NCI-H2196 treated with DMSO at 0.1 percent for 48 hours (cell line): ENCODE measurements at regions not wholly inside any gene's neighbourhood (a gene's known extent, or its start where the extent isn't known, plus 50 kb on each side); places are given as distances from the start of the nearest gene placed in this dataset.

Experiments used
- DNase-seq: peaks from one replicate; lab custom pipeline; 2025; ENCODE audit not compliant: unreplicated experiment; lab: John Stamatoyannopoulos, UW

DNA sequence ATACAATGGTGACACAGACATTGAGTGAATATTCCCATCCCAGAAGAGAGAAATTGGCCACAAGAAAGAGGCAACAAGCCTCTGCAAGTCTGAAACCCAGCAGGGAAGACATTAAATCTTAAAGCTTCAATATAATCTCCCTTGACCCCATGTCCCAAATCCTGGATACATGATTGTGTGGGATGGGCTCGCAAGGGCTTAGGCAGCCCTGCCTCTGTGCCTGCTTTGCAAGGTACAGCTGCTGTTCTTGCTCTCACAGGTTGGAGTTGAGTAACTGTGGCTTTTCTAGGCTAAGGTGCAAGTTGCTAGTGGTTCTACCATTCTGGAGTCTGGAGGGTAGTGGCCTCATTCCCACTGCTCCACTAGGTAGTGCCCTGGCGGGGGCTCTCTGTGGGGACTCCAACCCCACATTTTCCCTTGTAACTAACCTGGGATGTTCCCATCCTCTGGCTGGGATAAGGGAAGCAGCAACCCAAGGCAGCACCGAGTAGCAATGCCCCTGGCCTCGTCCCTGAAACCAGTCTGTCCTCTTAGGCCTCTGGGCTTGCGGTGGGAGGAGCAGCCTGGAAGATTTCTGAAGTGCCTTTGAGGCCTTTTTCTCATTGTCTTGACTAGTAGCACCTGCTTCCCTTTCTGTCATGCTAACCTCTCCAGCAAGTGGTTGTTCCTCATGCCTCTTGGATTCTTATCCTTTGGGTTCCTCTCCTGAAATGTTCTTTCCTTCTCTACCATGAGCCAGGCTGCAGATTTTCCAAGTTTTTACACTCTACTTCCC lies 90.0 kb downstream of the FAM174B start:
- DNase-seq = no peak

DNA sequence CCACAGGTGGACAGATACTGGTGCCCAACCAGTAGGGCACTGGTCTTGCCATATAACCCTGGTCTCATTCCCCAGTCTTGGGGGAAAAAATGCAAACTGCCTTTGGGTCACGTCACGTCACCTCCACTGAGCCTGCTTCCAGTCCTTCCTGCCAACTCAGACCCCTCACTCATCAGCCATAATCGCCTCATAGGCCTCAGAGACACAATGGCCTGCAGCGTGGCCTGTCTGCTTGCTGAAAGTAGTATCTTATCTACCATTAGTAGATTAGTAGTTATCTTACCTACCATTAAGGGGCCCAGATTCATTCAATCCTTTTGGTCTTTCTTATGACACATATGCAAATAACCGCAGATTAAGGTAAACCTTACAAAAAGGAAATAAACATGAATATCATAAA lies 93.8 kb downstream of the FAM174B start:
- DNase-seq = no peak

GRCh38 chr15:92553317-92553716 lies 102.3 kb downstream of the FAM174B start:
- no peak for DNase-seq

DNA sequence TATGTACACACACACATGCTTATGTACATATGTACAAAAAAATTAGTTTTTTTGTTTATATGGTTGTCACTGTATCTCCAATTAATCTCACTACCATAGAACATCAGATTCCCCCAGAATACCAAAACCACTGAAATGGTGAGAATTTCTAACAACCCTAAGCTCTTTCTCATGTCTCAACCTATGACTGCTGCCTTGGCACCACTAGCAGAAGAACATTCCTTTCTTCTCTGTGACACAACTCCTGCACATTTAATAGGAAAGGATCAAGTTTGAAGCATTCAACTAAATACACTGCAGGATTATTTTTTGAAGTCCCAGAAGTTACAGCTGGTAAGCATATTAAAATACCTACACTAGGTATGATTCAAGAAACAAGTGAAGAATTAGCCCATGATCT lies 109.6 kb downstream of the FAM174B start:
- no peak for DNase-seq

GRCh38 chr15:92541291-92542200 lies 114.0 kb downstream of the FAM174B start:
- DNase-seq = no peak

GRCh38 chr15:92538115-92538514 lies 117.5 kb downstream of the FAM174B start:
- no peak for DNase-seq

GRCh38 chr15:92533298-92533697 lies 122.3 kb downstream of the FAM174B start:
- DNase-seq = no peak

DNA sequence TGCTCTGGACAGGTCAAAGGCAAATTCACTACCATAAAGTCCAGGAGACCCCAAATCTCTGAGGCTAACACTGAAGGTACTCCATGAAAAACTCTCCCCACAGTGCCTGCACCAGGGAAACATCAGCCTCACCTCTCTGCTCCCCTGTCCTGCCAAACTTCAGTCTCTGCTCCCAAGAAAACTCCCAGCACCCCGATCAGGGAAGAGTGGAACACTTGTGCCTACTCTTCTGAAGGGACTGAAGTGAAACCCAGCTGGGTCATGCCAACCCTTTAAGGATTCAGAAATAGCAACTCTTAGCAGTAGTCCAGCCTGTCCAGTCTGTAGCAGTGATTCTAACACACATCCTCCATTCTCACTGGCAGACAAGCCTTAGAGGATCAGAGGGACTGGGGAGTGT lies 124.2 kb downstream of the FAM174B start:
- DNase-seq = no peak

DNA sequence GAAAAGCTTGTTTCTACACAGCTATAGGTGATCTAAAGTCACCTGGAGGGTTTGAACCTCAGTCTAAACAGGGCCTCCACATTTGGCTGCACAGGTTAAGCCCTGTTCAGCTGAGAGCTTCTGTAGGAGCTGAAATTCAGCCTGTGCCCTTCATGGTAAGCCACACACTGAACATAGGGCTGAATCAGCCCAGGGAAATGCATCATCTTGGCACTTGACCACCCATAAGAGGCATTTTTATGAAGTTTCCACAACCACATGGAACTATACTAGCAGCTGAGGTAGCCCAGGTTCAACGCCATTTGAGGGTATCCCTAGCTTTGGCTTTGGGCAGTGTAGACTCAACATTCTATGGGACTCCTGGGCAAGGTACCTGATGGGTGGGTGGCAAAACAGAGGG lies 126.8 kb downstream of the FAM174B start:
- no peak for DNase-seq

GRCh38 chr15:92527197-92527596 lies 128.4 kb downstream of the FAM174B start:
- DNase-seq = peak; percentile 2

DNA sequence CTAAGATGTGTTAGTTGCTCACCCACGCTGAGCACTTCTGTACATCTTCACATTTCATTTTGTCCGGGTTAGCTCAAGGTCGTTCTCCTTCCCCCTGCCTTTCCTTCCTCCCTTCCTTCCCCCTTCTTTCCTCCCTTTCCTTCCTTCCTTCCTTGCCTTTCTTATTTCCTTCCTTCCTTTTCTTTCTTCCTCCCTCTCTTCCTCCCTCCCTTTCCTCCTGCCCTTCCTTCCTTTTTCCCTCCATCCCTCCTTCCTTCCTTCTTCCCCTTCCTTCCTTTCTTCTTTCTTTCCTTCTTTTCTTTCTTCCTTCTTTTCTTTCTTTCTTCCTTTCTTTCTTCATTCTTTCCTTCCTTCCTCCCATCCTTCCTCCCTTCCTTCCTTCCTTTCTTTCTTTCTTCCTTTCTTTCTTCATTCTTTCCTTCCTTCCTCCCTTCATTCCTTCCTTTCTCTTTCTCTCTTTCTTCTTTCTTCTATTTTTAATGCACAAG lies 129.8 kb downstream of the FAM174B start:
- DNase-seq = no peak

GRCh38 chr15:92524874-92525565 lies 130.6 kb downstream of the FAM174B start:
- no peak for DNase-seq

GRCh38 chr15:92524161-92524560 lies 130.5 kb downstream of the ST8SIA2 start:
- DNase-seq = no peak

- DNase-seq = no peak
These were observed 129.5 kb downstream of the ST8SIA2 start for GRCh38 chr15:92523176-92523575.

DNA sequence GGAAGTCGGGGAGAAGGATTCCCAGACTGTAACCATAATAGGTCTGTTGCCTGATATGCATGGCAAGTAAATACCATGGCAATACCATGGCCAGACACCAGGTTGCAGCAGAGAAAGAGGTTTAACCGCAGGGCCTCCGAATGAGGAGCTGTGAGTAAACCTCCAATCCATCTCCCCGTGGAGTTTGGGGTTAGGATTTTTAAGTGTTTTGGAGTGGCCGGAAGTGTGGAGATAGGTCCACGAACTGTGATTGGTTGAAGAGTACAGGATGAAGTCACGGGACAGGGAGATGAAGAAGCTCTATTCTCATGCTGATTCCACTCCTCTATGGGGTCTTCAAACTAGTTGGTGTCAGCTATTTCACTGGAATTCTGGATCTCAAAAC lies 127.9 kb downstream of the ST8SIA2 start:
- DNase-seq = peak; percentile 68

DNA sequence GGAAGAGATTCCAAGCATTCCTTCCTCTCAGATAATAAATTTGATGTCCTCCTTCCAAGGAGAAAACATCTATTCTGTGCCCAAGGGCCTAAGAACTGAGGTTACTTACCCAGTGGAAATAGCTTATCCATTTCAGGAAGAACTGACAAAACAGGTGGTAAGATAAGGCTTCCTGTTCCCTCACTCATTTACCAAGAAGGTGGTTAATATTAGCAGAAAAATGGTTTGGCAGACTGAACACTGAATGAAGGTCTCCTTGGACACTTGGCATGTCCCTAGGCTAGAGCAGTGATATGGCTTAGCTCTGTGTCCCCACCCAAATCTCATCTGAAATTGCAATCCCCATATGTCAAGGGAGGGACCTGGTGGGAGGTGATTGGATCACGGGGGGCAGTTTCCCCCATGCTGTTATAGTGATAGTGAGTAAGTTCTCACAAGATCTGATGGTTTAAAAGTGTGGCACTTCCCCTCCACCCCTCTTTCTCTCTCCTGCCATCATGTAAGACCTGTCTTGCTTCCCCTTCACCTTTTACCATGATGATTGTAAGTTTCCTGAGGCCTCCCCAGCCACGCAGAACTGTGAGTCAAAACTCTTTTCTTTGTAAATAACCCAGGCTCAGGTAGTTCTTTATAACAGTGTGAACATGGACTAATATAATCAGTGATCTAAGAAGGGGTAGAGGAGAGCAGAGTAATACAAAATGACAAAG lies 127.4 kb downstream of the ST8SIA2 start:
- no peak for DNase-seq

GRCh38 chr15:92519709-92520108 lies 126.0 kb downstream of the ST8SIA2 start:
- no peak for DNase-seq
